NB4 (cell line): ENCODE measurements at regions not wholly inside any gene's neighbourhood (a gene's known extent, or its start where the extent isn't known, plus 50 kb on each side); places are given as distances from the start of the nearest gene placed in this dataset.

ENCODE experiments used
- DNase-seq: peaks from one replicate; pipeline ENCODE4 v3.0.0; 2010; ENCODE audit warnings: low read depth
- H3K4me3 ChIP-seq: one replicate; pipeline ENCODE4 v1.5.1; 2011; ENCODE audit warnings: mild to moderate bottlenecking, low read depth, low read length, moderate library complexity
- MYC ChIP-seq: IDR thresholded peaks from 2 replicates; pipeline ENCODE4 v1.6.1; 2011; ENCODE audit warnings: low read depth, low read length
- POLR2A ChIP-seq: IDR thresholded peaks from 2 replicates; pipeline ENCODE4 v1.6.1; 2011; ENCODE audit warnings: mild to moderate bottlenecking; ENCODE audit not compliant: insufficient read length; ENCODE audit errors: extremely low read depth
- TF ChIP-seq, protein P1 (sequence below): IDR thresholded peaks from 2 replicates; pipeline ENCODE4 v1.6.1; 2011; ENCODE audit warnings: low read depth, low read length
- TF ChIP-seq, protein P2 (sequence below): IDR thresholded peaks from one replicate; pipeline ENCODE4 v1.5.1; 2012; ENCODE audit warnings: low read depth, low read length

GRCh38 chr4:1589098-1589497 lies 95.0 kb downstream of the FAM53A start:
- TF ChIP-seq MYC: no peak
- TF ChIP-seq, protein P1, sequence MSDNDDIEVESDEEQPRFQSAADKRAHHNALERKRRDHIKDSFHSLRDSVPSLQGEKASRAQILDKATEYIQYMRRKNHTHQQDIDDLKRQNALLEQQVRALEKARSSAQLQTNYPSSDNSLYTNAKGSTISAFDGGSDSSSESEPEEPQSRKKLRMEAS: no peak
- no peak for TF ChIP-seq POLR2A
- TF ChIP-seq, protein P2, sequence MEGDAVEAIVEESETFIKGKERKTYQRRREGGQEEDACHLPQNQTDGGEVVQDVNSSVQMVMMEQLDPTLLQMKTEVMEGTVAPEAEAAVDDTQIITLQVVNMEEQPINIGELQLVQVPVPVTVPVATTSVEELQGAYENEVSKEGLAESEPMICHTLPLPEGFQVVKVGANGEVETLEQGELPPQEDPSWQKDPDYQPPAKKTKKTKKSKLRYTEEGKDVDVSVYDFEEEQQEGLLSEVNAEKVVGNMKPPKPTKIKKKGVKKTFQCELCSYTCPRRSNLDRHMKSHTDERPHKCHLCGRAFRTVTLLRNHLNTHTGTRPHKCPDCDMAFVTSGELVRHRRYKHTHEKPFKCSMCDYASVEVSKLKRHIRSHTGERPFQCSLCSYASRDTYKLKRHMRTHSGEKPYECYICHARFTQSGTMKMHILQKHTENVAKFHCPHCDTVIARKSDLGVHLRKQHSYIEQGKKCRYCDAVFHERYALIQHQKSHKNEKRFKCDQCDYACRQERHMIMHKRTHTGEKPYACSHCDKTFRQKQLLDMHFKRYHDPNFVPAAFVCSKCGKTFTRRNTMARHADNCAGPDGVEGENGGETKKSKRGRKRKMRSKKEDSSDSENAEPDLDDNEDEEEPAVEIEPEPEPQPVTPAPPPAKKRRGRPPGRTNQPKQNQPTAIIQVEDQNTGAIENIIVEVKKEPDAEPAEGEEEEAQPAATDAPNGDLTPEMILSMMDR: no peak
- H3K4me3 ChIP-seq: no peak overlapping the region
- DNase-seq: no peak

GRCh38 chr4:1588306-1588705 lies 95.8 kb downstream of the FAM53A start:
- H3K4me3 ChIP-seq: no peak overlapping the region
- no peak for DNase-seq
- TF ChIP-seq, protein P1: no peak
- TF ChIP-seq POLR2A (no peak), MYC (no peak)
- TF ChIP-seq, protein P2: no peak

DNA sequence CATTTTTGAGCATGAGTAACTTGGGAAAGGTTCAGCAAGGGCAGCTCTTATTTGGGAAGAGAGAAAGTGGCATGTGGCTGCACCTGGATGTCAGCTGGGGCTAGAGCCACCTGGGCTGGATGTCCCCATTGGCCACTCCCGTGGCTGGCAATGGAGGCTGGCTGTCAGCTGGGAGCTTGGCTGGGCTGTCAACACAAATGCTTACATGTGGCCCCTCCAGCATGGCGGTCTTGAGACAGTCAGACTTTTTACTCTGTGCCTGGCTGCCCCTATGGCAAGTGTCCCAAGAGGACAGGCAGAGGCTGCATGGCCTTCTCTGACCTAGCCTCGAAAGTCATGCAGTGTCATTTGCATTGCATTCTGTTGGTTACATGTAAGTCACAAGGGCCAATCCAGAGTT lies 99.6 kb downstream of the FAM53A start:
- TF ChIP-seq, protein P2: no peak
- no peak for TF ChIP-seq POLR2A
- TF ChIP-seq, protein P1: no peak
- no peak for TF ChIP-seq MYC
- no peak for DNase-seq
- H3K4me3 ChIP-seq: no peak overlapping the region

DNA sequence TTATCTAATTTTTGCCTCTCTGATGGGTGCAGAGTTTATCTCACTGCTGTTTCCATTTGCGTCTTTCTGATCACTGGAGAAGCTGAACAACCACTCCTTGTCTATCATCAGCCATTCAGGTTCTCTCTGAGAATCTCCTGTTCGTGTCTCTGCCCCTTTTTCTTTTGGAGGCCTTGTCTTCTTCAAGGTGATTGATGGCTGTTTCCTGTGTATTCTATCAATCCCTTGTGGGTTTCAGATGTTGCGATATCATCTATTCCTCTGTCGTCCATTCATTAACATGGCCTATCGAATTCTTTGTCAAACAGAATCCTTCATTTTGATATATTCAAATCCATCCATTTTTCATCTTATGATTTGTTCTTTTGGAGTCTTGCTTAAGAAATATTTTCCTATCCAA lies 100.3 kb downstream of the FAM53A start:
- TF ChIP-seq, protein P2: no peak
- TF ChIP-seq, protein P1: no peak
- TF ChIP-seq POLR2A (no peak), MYC (no peak)

GRCh38 chr4:1583051-1583785 lies 100.9 kb downstream of the FAM53A start:
- no peak overlapping the region for H3K4me3 ChIP-seq
- DNase-seq: no peak
- no peak for TF ChIP-seq MYC
- TF ChIP-seq, protein P2: no peak
- TF ChIP-seq, protein P1: no peak
- TF ChIP-seq POLR2A: no peak

More for the DNA sequence above, 100.3 kb downstream of the FAM53A start:
- DNase-seq: no peak
- H3K4me3 ChIP-seq: no peak overlapping the region

DNA sequence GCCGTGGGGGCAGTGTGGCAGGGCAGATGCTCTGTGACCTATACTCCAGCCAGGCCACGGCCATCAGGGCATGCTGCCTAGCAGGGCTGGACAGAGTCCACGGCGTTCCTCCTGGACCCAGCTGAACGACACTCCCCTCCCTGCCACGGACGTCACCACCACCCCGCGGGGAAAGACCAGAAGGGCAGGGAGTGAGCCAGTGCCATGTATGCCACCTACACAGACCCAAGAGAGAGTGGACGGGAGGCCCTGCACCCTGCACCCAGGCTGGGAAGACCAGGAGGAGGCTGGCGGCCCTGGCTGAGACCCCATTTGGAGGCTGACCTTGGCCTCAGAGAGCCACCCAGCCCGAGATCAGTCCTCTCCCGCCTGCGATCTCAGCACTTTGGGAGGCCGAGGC lies 101.9 kb downstream of the FAM53A start:
- no peak for DNase-seq
- TF ChIP-seq POLR2A: no peak
- TF ChIP-seq, protein P1: no peak
- TF ChIP-seq, protein P2: no peak
- TF ChIP-seq MYC: no peak
- no peak overlapping the region for H3K4me3 ChIP-seq
